LNCaP clone FGC (cell line): ENCODE measurements at regions not wholly inside any gene's neighbourhood (a gene's known extent, or its start where the extent isn't known, plus 50 kb on each side); places are given as distances from the start of the nearest gene placed in this dataset.
"Not testable (repeated sequence)": the region's sequence is repeated elsewhere in the genome, so short reads cannot be mapped to it uniquely, and the experiment has no call there.

Source experiments
- DNase-seq: peaks from one replicate; pipeline ENCODE4 v3.0.0-alpha.2; 2011; ENCODE audit warnings: low read depth
- H3K4me3 ChIP-seq: 2 replicates; pipeline ENCODE4 v1.5.1; 2011; ENCODE audit warnings: mild to moderate bottlenecking, low read depth, low read length, control low read depth
- TF ChIP-seq, protein P1 (sequence below): IDR thresholded peaks from 2 replicates; pipeline ENCODE4 v1.5.1; 2012; ENCODE audit warnings: mild to moderate bottlenecking; ENCODE audit not compliant: control insufficient read depth, insufficient read depth; ENCODE audit errors: extremely low read depth

DNA sequence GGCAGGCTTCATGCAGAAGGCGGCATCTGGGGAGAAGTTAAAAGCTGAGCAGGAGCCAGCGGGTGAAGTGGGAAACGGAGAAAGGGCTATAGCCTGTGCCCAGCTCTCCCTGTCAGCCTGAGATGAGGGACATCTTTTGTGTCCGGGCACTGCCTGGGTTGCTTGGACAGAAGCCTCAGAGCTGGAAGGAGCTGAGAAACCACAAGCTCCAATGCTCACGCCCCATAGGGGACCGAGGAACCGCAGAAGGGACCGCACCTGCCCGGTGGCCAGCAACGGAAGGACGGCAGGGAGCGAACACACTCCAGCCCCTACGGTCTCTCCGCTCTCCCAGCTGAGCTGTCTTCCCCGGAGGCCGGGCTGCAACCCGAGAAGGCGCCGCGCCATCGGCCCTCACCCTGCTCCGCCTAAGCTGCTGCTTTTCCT lies 175.8 kb downstream of the NPIPB11 start:
- DNase-seq: no peak
- H3K4me3 ChIP-seq: no peak overlapping the region
- TF ChIP-seq, protein P1, sequence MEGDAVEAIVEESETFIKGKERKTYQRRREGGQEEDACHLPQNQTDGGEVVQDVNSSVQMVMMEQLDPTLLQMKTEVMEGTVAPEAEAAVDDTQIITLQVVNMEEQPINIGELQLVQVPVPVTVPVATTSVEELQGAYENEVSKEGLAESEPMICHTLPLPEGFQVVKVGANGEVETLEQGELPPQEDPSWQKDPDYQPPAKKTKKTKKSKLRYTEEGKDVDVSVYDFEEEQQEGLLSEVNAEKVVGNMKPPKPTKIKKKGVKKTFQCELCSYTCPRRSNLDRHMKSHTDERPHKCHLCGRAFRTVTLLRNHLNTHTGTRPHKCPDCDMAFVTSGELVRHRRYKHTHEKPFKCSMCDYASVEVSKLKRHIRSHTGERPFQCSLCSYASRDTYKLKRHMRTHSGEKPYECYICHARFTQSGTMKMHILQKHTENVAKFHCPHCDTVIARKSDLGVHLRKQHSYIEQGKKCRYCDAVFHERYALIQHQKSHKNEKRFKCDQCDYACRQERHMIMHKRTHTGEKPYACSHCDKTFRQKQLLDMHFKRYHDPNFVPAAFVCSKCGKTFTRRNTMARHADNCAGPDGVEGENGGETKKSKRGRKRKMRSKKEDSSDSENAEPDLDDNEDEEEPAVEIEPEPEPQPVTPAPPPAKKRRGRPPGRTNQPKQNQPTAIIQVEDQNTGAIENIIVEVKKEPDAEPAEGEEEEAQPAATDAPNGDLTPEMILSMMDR: no peak

DNA sequence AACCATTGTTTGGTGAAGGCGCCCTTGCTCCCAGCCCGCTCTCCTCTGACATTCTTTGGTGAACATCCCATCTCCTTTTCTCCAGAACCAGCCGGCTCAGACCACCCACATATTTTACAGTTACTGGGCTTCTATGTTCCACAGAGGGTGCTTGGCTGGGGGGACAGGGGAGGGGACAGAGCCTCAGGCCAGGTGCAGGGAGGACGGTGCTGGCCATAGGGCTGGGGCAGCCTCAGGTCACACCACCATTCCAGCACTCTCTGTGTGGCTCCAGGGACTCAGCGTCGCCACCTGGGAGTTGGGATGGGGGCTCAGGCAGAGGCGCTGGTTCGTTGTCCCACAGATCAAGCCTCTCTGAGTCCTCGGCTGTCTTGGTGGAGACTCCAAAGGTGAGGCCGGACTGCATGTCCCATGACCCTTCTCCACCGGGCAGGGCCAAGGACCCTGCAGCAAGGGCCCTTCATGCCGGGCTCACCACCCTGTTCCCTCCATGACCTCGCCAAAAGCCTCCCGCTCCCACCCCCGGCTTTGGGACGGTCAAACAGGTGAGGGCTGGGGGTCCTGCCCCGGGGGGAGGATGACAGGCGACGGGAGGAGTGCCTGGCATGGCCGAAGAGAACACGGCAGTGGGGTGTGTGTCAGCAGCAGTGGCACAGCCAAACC lies 176.4 kb downstream of the NPIPB11 start:
- DNase-seq, H3K4me3 ChIP-seq: not testable (repeated sequence)

- H3K4me3 ChIP-seq: not testable (repeated sequence)
Observed at GRCh38 chr16:29229616-29230005, 176.9 kb downstream of the NPIPB11 start.

GRCh38 chr16:29228664-29229611 lies 177.6 kb downstream of the NPIPB11 start:
- not testable (repeated sequence) for H3K4me3 ChIP-seq, DNase-seq

More at GRCh38 chr16:29229616-29230005, 176.9 kb downstream of the NPIPB11 start:
- DNase-seq: not testable (repeated sequence)

- not testable (repeated sequence) for H3K4me3 ChIP-seq
- TF ChIP-seq, protein P1: peak; percentile 76
- peak; percentile 10 for DNase-seq
Observed at GRCh38 chr16:29227751-29228663, 178.5 kb downstream of the NPIPB11 start.

DNA sequence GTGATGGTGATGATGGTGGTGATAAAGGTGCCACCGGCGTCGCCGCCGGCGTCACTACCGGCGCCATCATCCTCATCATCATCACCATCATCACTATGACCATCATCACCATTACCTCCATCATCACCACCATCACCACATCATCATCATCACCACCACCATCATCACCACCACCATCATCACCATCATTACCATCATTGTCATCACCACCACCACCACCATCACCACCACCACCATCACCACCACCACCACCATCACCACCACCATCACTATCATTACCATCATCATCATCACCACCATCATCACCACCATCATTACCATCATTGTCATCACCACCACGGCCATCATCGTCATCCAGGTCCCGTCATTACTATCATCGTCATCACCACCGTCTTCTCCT lies 179.7 kb downstream of the NPIPB11 start:
- TF ChIP-seq, protein P1: no peak
- no peak for DNase-seq
- H3K4me3 ChIP-seq: no peak overlapping the region

DNA sequence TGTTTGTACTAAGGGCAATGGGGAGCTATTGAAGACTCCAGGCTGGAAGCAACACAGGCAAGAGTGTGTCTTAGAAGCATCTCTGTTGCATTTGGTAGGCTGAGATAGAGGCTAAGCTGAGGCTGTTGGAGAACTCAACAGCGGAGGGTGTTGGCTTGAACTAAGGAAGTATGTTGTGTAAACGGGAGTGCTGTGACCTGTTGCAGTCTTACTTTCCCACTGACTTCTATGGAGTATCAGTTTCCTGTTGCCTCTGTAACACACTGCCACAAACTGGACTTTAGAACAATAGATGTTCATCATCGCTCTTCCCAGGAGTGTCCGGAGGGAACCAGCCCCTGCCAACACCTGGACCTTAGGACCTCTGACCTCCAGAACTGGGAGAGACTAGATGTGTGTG lies 181.8 kb downstream of the NPIPB11 start:
- H3K4me3 ChIP-seq, DNase-seq: not testable (repeated sequence)

DNA sequence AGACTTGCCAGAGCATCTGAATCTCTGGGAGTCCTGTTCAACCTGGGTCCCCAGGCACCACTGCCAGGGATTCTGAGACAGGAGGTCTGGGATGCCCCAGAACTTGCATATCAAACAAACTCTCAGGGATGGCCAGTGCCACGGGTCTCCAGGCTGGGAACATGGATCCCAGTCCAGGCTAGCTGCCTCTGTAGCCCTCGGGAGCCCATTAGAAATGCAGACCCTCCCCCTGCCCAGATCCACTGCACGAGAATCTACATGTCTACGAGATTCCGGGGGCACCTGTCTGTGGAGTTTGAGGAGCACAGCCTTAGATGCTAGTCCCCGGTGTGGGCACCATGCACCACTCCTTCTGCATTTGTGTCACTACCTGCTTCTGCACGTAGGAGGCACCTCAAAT lies 183.9 kb downstream of the NPIPB11 start:
- DNase-seq, H3K4me3 ChIP-seq: not testable (repeated sequence)

DNA sequence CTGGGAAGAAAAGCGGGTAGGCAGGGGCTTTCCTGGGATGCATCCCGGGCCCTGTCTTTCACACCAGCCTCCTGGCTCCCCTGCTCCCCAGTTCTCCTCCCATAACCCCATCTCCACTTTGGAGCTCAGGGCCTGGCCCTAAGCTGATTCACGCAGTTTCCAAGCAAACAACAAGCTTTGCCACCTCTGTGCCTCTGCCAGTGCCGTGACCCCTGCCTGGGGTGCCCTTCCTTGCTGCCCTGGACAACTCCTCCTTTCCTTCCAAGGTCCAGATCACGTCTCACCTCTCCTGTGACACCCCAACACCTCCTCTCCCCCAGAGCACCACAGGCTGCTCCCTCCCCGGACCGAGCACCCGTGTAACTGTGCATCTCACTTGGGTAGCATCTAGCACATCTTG lies 184.5 kb downstream of the NPIPB11 start:
- not testable (repeated sequence) for DNase-seq, H3K4me3 ChIP-seq

GRCh38 chr16:29221281-29221955 lies 185.1 kb downstream of the NPIPB11 start:
- not testable (repeated sequence) for H3K4me3 ChIP-seq, DNase-seq

- H3K4me3 ChIP-seq, DNase-seq: not testable (repeated sequence)
Observed at GRCh38 chr16:29220647-29221191, 185.8 kb downstream of the NPIPB11 start.

DNA sequence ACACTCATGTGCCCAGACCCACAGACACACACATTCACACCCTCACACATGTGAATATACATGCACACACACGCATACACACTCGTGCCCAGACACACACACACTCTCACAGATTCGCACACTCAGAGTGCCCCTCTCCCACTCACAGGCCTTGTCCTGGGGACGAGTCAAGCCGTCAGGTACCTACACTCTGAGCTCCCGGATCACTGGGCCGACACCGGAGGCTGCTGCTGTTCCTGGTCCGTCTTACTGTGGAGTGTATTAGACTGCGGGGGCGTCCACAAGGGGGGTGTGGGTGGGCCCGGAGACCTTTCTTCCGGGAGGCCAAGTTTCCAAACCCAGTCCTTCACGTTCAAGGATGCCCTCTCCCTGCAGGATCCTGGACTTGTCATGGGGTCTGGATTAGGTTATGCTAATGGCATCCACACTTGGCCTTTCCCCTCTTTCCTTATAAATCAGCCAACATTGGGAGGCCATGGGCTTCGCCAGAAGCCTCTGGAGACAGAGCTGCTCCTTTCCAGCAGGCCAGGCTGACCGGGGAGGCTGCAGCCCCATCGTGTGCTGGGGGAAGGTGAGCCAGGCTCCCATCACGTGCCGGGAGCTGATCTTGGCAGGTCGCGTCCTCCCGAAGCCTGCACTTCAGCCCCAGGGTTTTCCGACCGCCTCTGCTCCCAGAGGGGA lies 186.4 kb downstream of the NPIPB11 start:
- not testable (repeated sequence) for H3K4me3 ChIP-seq, DNase-seq

GRCh38 chr16:29219562-29219961 lies 186.9 kb downstream of the NPIPB11 start:
- not testable (repeated sequence) for H3K4me3 ChIP-seq, DNase-seq
